ENCODE measurements at regions not wholly inside any gene's neighbourhood (a gene's known extent, or its start where the extent isn't known, plus 50 kb on each side); places are given as distances from the start of the nearest gene placed in this dataset.

DNA sequence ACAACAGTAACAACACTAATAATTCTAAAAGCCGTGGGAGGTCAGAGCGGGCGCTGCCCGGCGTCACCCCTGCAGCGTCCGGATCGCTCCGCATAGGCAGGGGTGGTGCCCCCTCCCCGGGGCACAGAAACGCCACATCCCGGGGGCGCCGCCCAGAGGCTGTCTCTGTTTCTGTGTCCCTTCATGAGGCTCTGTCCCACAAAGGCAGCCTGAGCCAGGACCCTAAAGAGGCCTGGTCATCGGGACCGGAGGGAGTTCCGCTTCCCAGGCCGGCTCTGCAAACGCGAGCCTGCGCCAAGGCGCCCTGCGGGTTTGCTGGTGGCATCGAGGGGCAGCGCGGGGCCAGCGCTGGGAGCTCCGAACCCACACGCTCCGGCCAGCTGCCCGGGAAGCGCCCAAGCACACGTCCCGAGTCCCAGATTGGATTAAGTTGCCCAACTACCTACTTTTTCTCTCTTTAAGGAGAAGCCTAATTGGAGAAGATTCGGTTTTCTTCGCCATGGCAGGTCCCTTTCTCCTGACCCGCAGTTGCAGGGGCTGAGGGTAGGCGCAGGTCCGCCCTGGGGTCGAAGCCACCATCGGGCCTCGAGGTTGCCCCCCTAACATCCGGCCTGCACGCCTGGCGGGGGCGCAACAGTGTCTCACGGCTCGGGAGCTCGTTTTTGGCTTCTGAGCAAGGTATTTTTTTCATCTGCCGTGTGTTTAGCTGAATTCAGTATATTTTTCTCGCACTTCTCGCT lies 421.7 kb downstream of the VRK1 start:
- TF ChIP-seq, protein P1, sequence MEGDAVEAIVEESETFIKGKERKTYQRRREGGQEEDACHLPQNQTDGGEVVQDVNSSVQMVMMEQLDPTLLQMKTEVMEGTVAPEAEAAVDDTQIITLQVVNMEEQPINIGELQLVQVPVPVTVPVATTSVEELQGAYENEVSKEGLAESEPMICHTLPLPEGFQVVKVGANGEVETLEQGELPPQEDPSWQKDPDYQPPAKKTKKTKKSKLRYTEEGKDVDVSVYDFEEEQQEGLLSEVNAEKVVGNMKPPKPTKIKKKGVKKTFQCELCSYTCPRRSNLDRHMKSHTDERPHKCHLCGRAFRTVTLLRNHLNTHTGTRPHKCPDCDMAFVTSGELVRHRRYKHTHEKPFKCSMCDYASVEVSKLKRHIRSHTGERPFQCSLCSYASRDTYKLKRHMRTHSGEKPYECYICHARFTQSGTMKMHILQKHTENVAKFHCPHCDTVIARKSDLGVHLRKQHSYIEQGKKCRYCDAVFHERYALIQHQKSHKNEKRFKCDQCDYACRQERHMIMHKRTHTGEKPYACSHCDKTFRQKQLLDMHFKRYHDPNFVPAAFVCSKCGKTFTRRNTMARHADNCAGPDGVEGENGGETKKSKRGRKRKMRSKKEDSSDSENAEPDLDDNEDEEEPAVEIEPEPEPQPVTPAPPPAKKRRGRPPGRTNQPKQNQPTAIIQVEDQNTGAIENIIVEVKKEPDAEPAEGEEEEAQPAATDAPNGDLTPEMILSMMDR (IDR thresholded peaks at IDR 0.05), result no peak
- TF ChIP-seq EP300 (IDR thresholded peaks at IDR 0.05) (no peak), POLR2A (IDR thresholded peaks at IDR 0.05) (no peak)
- H3K27ac ChIP-seq, result no peak overlapping the region
- H3K4me3 ChIP-seq, result peak overlapping the region in 2 of 4 donors; percentile 34 to 36
- WGBS, 2 donors, result 1% methylated on average over 32 to 39 of the region's 52 CpGs
- H3K36me3 ChIP-seq, result no peaks in the 10 kb centered on the region
- H3K9me3 ChIP-seq, result no peaks in the 10 kb centered on the region
- DNase-seq (ENCODE audit: low spot score in 2 of 2), result no peak
- peaks cover 0 to 27% of the 10 kb centered on the region in 2 donors for H3K27me3 ChIP-seq
- H3K4me1 ChIP-seq, result peaks cover 0 to 14% (median 0%) of the 10 kb centered on the region in 4 donors

DNA sequence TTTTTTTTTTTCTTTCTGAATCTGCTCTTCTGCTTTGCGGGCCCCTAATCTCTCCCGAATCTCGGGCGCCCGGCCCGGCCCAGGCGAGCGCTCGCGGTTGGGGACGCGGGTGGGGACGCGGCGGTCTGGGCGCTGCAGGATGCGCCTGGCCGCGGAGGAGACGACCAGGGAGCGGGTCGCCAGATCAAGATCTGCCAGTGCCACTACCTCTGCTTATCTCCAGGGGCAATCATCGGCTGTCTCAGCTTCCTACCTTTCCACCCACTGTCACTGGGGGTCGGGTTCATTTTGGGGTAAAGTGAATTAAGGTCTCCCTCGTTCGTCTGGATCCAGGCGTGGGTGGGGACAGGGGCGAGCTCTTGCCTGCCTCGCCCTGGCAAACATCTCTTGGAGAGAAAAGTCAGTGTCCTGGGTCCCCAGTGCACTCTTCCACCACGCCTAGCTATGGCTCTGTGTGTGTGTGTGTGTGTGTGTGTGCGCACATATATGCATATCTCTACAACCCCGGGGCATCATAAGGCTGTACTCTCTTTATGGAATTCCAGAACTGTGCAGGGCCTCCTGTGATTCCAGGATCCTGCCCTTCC lies 422.3 kb downstream of the VRK1 start:
- H3K4me3 ChIP-seq, result peak overlapping the region in 1 of 4 donors; percentile 34
- no peak for DNase-seq (ENCODE audit: low spot score in 2 of 2)
- H3K4me1 ChIP-seq, result peaks cover 0 to 14% (median 0%) of the 10 kb centered on the region in 4 donors
- H3K27ac ChIP-seq, result no peak overlapping the region
- H3K36me3 ChIP-seq, result no peaks in the 10 kb centered on the region
- 8 to 9% methylated on average over 31 to 32 of the region's 32 CpGs for WGBS, 2 donors
- peaks cover 0 to 27% of the 10 kb centered on the region in 2 donors for H3K27me3 ChIP-seq
- TF ChIP-seq EP300 (IDR thresholded peaks at IDR 0.05) (no peak), POLR2A (IDR thresholded peaks at IDR 0.05) (no peak)
- TF ChIP-seq, protein P1 (IDR thresholded peaks at IDR 0.05), result no peak
- H3K9me3 ChIP-seq, result no peaks in the 10 kb centered on the region

DNA sequence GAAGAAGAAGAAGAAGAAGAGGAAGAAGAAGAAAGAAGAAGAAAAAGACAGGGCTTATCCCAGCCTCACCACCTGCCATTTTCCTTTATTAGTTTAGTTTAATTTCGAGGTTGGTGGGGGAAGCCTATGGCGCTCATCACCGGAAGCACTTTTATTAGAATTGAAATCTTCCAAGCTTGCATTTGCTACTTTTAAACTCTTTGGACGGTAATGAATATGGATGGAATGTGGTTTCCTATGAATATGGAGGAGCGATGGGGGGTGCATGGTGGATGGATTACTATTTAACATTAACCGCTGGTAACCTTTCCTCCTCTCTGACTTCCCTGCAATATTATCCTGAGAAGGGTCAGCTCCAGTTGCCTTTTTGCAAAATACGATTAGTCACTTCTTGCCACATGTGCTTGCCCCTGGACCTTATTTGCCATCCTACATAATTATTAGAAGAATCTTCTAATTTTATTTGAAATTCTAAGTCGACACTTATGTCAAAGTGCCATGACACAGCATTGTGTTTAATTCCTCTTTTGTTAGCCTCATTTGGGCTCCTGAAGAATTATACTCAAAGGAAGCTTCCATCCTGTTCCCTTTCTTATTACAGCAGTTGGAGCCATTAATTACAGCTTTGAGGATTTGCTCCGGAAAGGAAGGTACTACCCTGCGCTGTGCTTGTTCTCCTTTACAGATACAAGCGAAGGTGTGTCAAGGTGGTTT lies 424.5 kb downstream of the VRK1 start:
- Histone ChIP-seq H3K36me3 (no peaks in the 10 kb centered on the region), H3K4me1 (peaks cover 0 to 14% (median 0%) of the 10 kb centered on the region in 4 donors), H3K9me3 (no peaks in the 10 kb centered on the region), H3K27ac (no peak overlapping the region), H3K4me3 (no peak overlapping the region), H3K27me3 (peaks cover 0 to 27% of the 10 kb centered on the region in 2 donors)
- WGBS, 2 donors, result 75 to 81% methylated on average over 11 of the region's 11 CpGs
- TF ChIP-seq POLR2A (IDR thresholded peaks at IDR 0.05) (no peak), EP300 (IDR thresholded peaks at IDR 0.05) (no peak)
- TF ChIP-seq, protein P1 (IDR thresholded peaks at IDR 0.05), result no peak
- no peak for DNase-seq (ENCODE audit: low spot score in 2 of 2)

DNA sequence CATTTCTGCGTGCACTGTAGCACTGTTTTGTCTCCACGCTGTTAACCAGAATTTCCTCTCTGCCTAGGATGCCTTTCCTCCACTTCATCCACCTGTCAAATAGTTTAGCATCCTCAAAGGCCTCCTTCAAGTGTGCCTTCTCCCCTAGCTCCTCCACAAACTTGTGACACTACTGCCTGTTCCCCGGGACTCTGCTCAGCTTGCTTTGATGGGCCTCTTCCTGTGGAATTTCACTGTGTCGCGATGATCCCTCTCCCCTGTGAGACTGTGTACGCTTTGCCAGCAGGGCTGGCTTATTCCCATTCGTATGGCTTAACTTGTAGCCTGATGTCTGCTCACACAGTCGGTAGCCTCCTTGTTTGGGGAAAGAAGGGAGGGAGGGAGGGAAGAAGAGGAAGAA lies 426.8 kb downstream of the VRK1 start:
- TF ChIP-seq EP300 (IDR thresholded peaks at IDR 0.05) (no peak), POLR2A (IDR thresholded peaks at IDR 0.05) (no peak)
- TF ChIP-seq, protein P1 (IDR thresholded peaks at IDR 0.05), result no peak
- peaks cover 0 to 6% (median 0%) of the 10 kb centered on the region in 4 donors for H3K4me1 ChIP-seq
- peaks cover 0 to 14% of the 10 kb centered on the region in 2 donors for H3K27me3 ChIP-seq
- no peaks in the 10 kb centered on the region for H3K9me3 ChIP-seq
- no peaks in the 10 kb centered on the region for H3K36me3 ChIP-seq
- 25% methylated on average over 8 of the region's 8 CpGs for WGBS, 2 donors
- no peak overlapping the region for H3K4me3 ChIP-seq
- no peak for DNase-seq (ENCODE audit: low spot score in 2 of 2)
- H3K27ac ChIP-seq, result no peak overlapping the region

DNA sequence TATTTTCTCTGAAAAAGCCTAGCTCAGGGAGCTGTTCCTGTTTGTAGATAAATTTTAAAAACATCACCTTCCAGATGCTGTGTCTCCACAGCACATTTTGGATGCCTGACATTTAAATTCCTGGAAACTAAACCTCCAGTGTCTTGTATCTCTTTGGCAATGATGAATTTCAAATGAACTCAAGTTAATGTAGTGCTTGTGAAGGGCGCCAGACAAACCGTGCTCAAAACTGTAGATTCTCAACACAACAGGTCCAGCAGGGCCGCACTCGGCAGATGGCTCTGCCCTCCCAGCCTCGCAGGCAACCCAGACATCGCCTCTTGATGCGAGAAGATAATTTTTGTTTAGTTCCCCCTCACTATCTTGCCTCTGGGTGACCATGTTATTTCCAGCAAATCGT lies 432.9 kb downstream of the VRK1 start:
- no peak for DNase-seq (ENCODE audit: low spot score in 2 of 2)
- no peak overlapping the region for H3K27ac ChIP-seq
- H3K27me3 ChIP-seq, result no peaks in the 10 kb centered on the region
- no peak overlapping the region for H3K4me3 ChIP-seq
- H3K9me3 ChIP-seq, result no peaks in the 10 kb centered on the region
- TF ChIP-seq EP300 (IDR thresholded peaks at IDR 0.05) (no peak), POLR2A (IDR thresholded peaks at IDR 0.05) (no peak)
- TF ChIP-seq, protein P1 (IDR thresholded peaks at IDR 0.05), result no peak
- H3K4me1 ChIP-seq, result no peaks in the 10 kb centered on the region
- 91 to 93% methylated on average over 8 of the region's 8 CpGs for WGBS, 2 donors
- no peaks in the 10 kb centered on the region for H3K36me3 ChIP-seq
